DND-41 (cell line): ENCODE measurements at regions not wholly inside any gene's neighbourhood (a gene's known extent, or its start where the extent isn't known, plus 50 kb on each side); places are given as distances from the start of the nearest gene placed in this dataset.

Experiments used
- CTCF ChIP-seq: IDR thresholded peaks from 2 replicates; pipeline ENCODE4 v1.5.1; 2012; ENCODE audit warnings: borderline replicate concordance, low read length, moderate library complexity, mild to moderate bottlenecking; ENCODE audit not compliant: poor library complexity, severe bottlenecking; ENCODE audit errors: extremely low read depth
- EZH2 ChIP-seq: IDR thresholded peaks from 3 replicates; pipeline ENCODE4 v1.6.1; 2012; ENCODE audit warnings: borderline replicate concordance, low read depth, mild to moderate bottlenecking, moderate library complexity, low read length, inconsistent platforms; ENCODE audit not compliant: severe bottlenecking

GRCh38 chr11:134536219-134536618, 124.2 kb upstream of the B3GAT1 start:
- TF ChIP-seq CTCF (no peak), EZH2 (no peak)
